ENCODE measurements at regions not wholly inside any gene's neighbourhood (a gene's known extent, or its start where the extent isn't known, plus 50 kb on each side); places are given as distances from the start of the nearest gene placed in this dataset.
"Not testable (repeated sequence)": the region's sequence is repeated elsewhere in the genome, so short reads cannot be mapped to it uniquely, and the experiment has no call there.

- no peak for DNase-seq
Observed at GRCh38 chr13:87736849-87737385, 65.7 kb downstream of the SLITRK5 start.

GRCh38 chr13:87754097-87754496 lies 82.9 kb downstream of the SLITRK5 start:
- DNase-seq: no peak

GRCh38 chr13:87769445-87769844 lies 98.3 kb downstream of the SLITRK5 start:
- no peak for DNase-seq

- DNase-seq: no peak
Observed at GRCh38 chr13:87777387-87777786, 106.2 kb downstream of the SLITRK5 start.

- no peak for DNase-seq
Observed at GRCh38 chr13:87778128-87778527, 107.0 kb downstream of the SLITRK5 start.

- no peak for DNase-seq
Observed at GRCh38 chr13:87779426-87779825, 108.3 kb downstream of the SLITRK5 start.

- no peak for DNase-seq
Observed at GRCh38 chr13:87783366-87783765, 112.2 kb downstream of the SLITRK5 start.

- no peak for DNase-seq
Observed at GRCh38 chr13:87788363-87788762, 117.2 kb downstream of the SLITRK5 start.

GRCh38 chr13:87792878-87793277 lies 121.7 kb downstream of the SLITRK5 start:
- DNase-seq: no peak

GRCh38 chr13:87798536-87798935 lies 127.4 kb downstream of the SLITRK5 start:
- no peak for DNase-seq

GRCh38 chr13:87810391-87810801 lies 139.2 kb downstream of the SLITRK5 start:
- DNase-seq: no peak

GRCh38 chr13:87810920-87811344 lies 139.8 kb downstream of the SLITRK5 start:
- DNase-seq: no peak

GRCh38 chr13:87814403-87814802 lies 143.2 kb downstream of the SLITRK5 start:
- no peak for DNase-seq

GRCh38 chr13:87820241-87820640 lies 149.1 kb downstream of the SLITRK5 start:
- no peak for DNase-seq

GRCh38 chr13:87821512-87821911 lies 150.3 kb downstream of the SLITRK5 start:
- DNase-seq: no peak

GRCh38 chr13:87826301-87826700 lies 155.1 kb downstream of the SLITRK5 start:
- DNase-seq: not testable (repeated sequence)

- DNase-seq: no peak
Observed at GRCh38 chr13:87827479-87827878, 156.3 kb downstream of the SLITRK5 start.

GRCh38 chr13:87837522-87837921 lies 166.4 kb downstream of the SLITRK5 start:
- no peak for DNase-seq

- DNase-seq: no peak
Observed at GRCh38 chr13:87837946-87838345, 166.8 kb downstream of the SLITRK5 start.

GRCh38 chr13:87851410-87851809 lies 180.2 kb downstream of the SLITRK5 start:
- DNase-seq: no peak

GRCh38 chr13:87855553-87855952 lies 184.4 kb downstream of the SLITRK5 start:
- no peak for DNase-seq

GRCh38 chr13:87859261-87859660 lies 188.1 kb downstream of the SLITRK5 start:
- DNase-seq: no peak

- DNase-seq: no peak
Observed at GRCh38 chr13:87867426-87867825, 196.3 kb downstream of the SLITRK5 start.

GRCh38 chr13:87868731-87869130 lies 197.6 kb downstream of the SLITRK5 start:
- DNase-seq: no peak

GRCh38 chr13:87872813-87873212 lies 201.6 kb downstream of the SLITRK5 start:
- no peak for DNase-seq
